ENCODE measurements at regions not wholly inside any gene's neighbourhood (a gene's known extent, or its start where the extent isn't known, plus 50 kb on each side); places are given as distances from the start of the nearest gene placed in this dataset.

- no peak overlapping the region for H3K4me3 ChIP-seq (ENCODE audit: insufficient read length, low read depth)
- TF ChIP-seq ZNF274 (IDR thresholded peaks at IDR 0.05; ENCODE audit: low read depth, low read length) (no peak), SUZ12 (IDR thresholded peaks at IDR 0.05; ENCODE audit: extremely low read depth, insufficient read depth, insufficient read length) (no peak), YY1 (IDR thresholded peaks at IDR 0.05; ENCODE audit: insufficient read depth, insufficient read length) (no peak)
- H3K27me3 ChIP-seq (ENCODE audit: insufficient read depth, insufficient read length): no peaks in the 10 kb centered on the region
- H3K4me1 ChIP-seq (ENCODE audit: insufficient read depth, insufficient read length): no peaks in the 10 kb centered on the region
- DNase-seq (ENCODE audit: low read depth, low spot score): no peak
- H3K9ac ChIP-seq (ENCODE audit: insufficient read length, low read depth): no peak overlapping the region
- H3K9me3 ChIP-seq (ENCODE audit: insufficient read depth, low read length): peaks cover 17% of the 10 kb centered on the region; the same call in 1 of the 2 replicates
- no peaks in the 10 kb centered on the region for H3K36me3 ChIP-seq (ENCODE audit: insufficient read depth, insufficient read length, low read length)
Observed at GRCh38 chr2:16338026-16338425, 327.6 kb downstream of the CYRIA start.

- peaks cover 17% of the 10 kb centered on the region; the same call in 1 of the 2 replicates for H3K9me3 ChIP-seq (ENCODE audit: insufficient read depth, low read length)
- H3K36me3 ChIP-seq (ENCODE audit: insufficient read depth, insufficient read length, low read length): no peaks in the 10 kb centered on the region
- TF ChIP-seq ZNF274 (IDR thresholded peaks at IDR 0.05; ENCODE audit: low read depth, low read length): no peak
- no peak for TF ChIP-seq YY1 (IDR thresholded peaks at IDR 0.05; ENCODE audit: insufficient read depth, insufficient read length)
- no peak for TF ChIP-seq SUZ12 (IDR thresholded peaks at IDR 0.05; ENCODE audit: extremely low read depth, insufficient read depth, insufficient read length)
- no peak overlapping the region for H3K4me3 ChIP-seq (ENCODE audit: insufficient read length, low read depth)
- H3K27me3 ChIP-seq (ENCODE audit: insufficient read depth, insufficient read length): no peaks in the 10 kb centered on the region
- no peak overlapping the region for H3K9ac ChIP-seq (ENCODE audit: insufficient read length, low read depth)
- no peak for DNase-seq (ENCODE audit: low read depth, low spot score)
- H3K4me1 ChIP-seq (ENCODE audit: insufficient read depth, insufficient read length): no peaks in the 10 kb centered on the region
Observed at GRCh38 chr2:16336916-16337315, 328.7 kb downstream of the CYRIA start.

GRCh38 chr2:16336491-16336890, 329.1 kb downstream of the CYRIA start:
- no peak for TF ChIP-seq ZNF274 (IDR thresholded peaks at IDR 0.05; ENCODE audit: low read depth, low read length)
- no peak for TF ChIP-seq YY1 (IDR thresholded peaks at IDR 0.05; ENCODE audit: insufficient read depth, insufficient read length)
- no peak for TF ChIP-seq SUZ12 (IDR thresholded peaks at IDR 0.05; ENCODE audit: extremely low read depth, insufficient read depth, insufficient read length)

GRCh38 chr2:16335947-16336346, 329.7 kb downstream of the CYRIA start:
- TF ChIP-seq YY1 (IDR thresholded peaks at IDR 0.05; ENCODE audit: insufficient read depth, insufficient read length) (no peak), SUZ12 (IDR thresholded peaks at IDR 0.05; ENCODE audit: extremely low read depth, insufficient read depth, insufficient read length) (no peak)
- no peaks in the 10 kb centered on the region for H3K27me3 ChIP-seq (ENCODE audit: insufficient read depth, insufficient read length)
- H3K4me3 ChIP-seq (ENCODE audit: insufficient read length, low read depth): no peak overlapping the region
- peaks cover 17% of the 10 kb centered on the region; the same call in 1 of the 2 replicates for H3K9me3 ChIP-seq (ENCODE audit: insufficient read depth, low read length)
- H3K36me3 ChIP-seq (ENCODE audit: insufficient read depth, insufficient read length, low read length): no peaks in the 10 kb centered on the region
- H3K9ac ChIP-seq (ENCODE audit: insufficient read length, low read depth): no peak overlapping the region
- H3K4me1 ChIP-seq (ENCODE audit: insufficient read depth, insufficient read length): no peaks in the 10 kb centered on the region
- no peak for DNase-seq (ENCODE audit: low read depth, low spot score)

More at GRCh38 chr2:16336491-16336890, 329.1 kb downstream of the CYRIA start:
- no peak for DNase-seq (ENCODE audit: low read depth, low spot score)
- H3K9me3 ChIP-seq (ENCODE audit: insufficient read depth, low read length): peaks cover 17% of the 10 kb centered on the region; the same call in 1 of the 2 replicates
- no peaks in the 10 kb centered on the region for H3K4me1 ChIP-seq (ENCODE audit: insufficient read depth, insufficient read length)
- no peaks in the 10 kb centered on the region for H3K27me3 ChIP-seq (ENCODE audit: insufficient read depth, insufficient read length)
- no peaks in the 10 kb centered on the region for H3K36me3 ChIP-seq (ENCODE audit: insufficient read depth, insufficient read length, low read length)
- H3K9ac ChIP-seq (ENCODE audit: insufficient read length, low read depth): no peak overlapping the region
- no peak overlapping the region for H3K4me3 ChIP-seq (ENCODE audit: insufficient read length, low read depth)

- H3K4me1 ChIP-seq (ENCODE audit: insufficient read depth, insufficient read length): no peaks in the 10 kb centered on the region
- H3K4me3 ChIP-seq (ENCODE audit: insufficient read length, low read depth): no peak overlapping the region
- H3K36me3 ChIP-seq (ENCODE audit: insufficient read depth, insufficient read length, low read length): no peaks in the 10 kb centered on the region
- no peak for DNase-seq (ENCODE audit: low read depth, low spot score)
- H3K9me3 ChIP-seq (ENCODE audit: insufficient read depth, low read length): peaks cover 17% of the 10 kb centered on the region; the same call in 1 of the 2 replicates
- TF ChIP-seq ZNF274 (IDR thresholded peaks at IDR 0.05; ENCODE audit: low read depth, low read length) (no peak), YY1 (IDR thresholded peaks at IDR 0.05; ENCODE audit: insufficient read depth, insufficient read length) (no peak), SUZ12 (IDR thresholded peaks at IDR 0.05; ENCODE audit: extremely low read depth, insufficient read depth, insufficient read length) (no peak)
- H3K27me3 ChIP-seq (ENCODE audit: insufficient read depth, insufficient read length): no peaks in the 10 kb centered on the region
- no peak overlapping the region for H3K9ac ChIP-seq (ENCODE audit: insufficient read length, low read depth)
Observed at GRCh38 chr2:16335604-16335930, 330.1 kb downstream of the CYRIA start.

- no peak overlapping the region for H3K9ac ChIP-seq (ENCODE audit: insufficient read length, low read depth)
- H3K27me3 ChIP-seq (ENCODE audit: insufficient read depth, insufficient read length): no peaks in the 10 kb centered on the region
- no peaks in the 10 kb centered on the region for H3K36me3 ChIP-seq (ENCODE audit: insufficient read depth, insufficient read length, low read length)
- no peak for TF ChIP-seq SUZ12 (IDR thresholded peaks at IDR 0.05; ENCODE audit: extremely low read depth, insufficient read depth, insufficient read length)
- no peak for TF ChIP-seq ZNF274 (IDR thresholded peaks at IDR 0.05; ENCODE audit: low read depth, low read length)
- no peak for TF ChIP-seq YY1 (IDR thresholded peaks at IDR 0.05; ENCODE audit: insufficient read depth, insufficient read length)
- no peak for DNase-seq (ENCODE audit: low read depth, low spot score)
- H3K9me3 ChIP-seq (ENCODE audit: insufficient read depth, low read length): peaks cover 17% of the 10 kb centered on the region; the same call in 1 of the 2 replicates
- H3K4me1 ChIP-seq (ENCODE audit: insufficient read depth, insufficient read length): no peaks in the 10 kb centered on the region
- H3K4me3 ChIP-seq (ENCODE audit: insufficient read length, low read depth): no peak overlapping the region
Observed at GRCh38 chr2:16334886-16335603, 330.6 kb downstream of the CYRIA start.

GRCh38 chr2:16334366-16334765, 331.3 kb downstream of the CYRIA start:
- H3K4me1 ChIP-seq (ENCODE audit: insufficient read depth, insufficient read length): no peaks in the 10 kb centered on the region

More at GRCh38 chr2:16334366-16334765, 331.3 kb downstream of the CYRIA start:
- H3K9me3 ChIP-seq (ENCODE audit: insufficient read depth, low read length): peaks cover 11% of the 10 kb centered on the region; the same call in 1 of the 2 replicates
- no peak for TF ChIP-seq SUZ12 (IDR thresholded peaks at IDR 0.05; ENCODE audit: extremely low read depth, insufficient read depth, insufficient read length)
- no peak for TF ChIP-seq YY1 (IDR thresholded peaks at IDR 0.05; ENCODE audit: insufficient read depth, insufficient read length)
- TF ChIP-seq ZNF274 (IDR thresholded peaks at IDR 0.05; ENCODE audit: low read depth, low read length): no peak
- no peaks in the 10 kb centered on the region for H3K27me3 ChIP-seq (ENCODE audit: insufficient read depth, insufficient read length)
- no peak overlapping the region for H3K4me3 ChIP-seq (ENCODE audit: insufficient read length, low read depth)
- DNase-seq (ENCODE audit: low read depth, low spot score): no peak
- H3K9ac ChIP-seq (ENCODE audit: insufficient read length, low read depth): no peak overlapping the region
- H3K36me3 ChIP-seq (ENCODE audit: insufficient read depth, insufficient read length, low read length): no peaks in the 10 kb centered on the region
